ENCODE measurements at regions not wholly inside any gene's neighbourhood (a gene's known extent, or its start where the extent isn't known, plus 50 kb on each side); places are given as distances from the start of the nearest gene placed in this dataset.

DNA sequence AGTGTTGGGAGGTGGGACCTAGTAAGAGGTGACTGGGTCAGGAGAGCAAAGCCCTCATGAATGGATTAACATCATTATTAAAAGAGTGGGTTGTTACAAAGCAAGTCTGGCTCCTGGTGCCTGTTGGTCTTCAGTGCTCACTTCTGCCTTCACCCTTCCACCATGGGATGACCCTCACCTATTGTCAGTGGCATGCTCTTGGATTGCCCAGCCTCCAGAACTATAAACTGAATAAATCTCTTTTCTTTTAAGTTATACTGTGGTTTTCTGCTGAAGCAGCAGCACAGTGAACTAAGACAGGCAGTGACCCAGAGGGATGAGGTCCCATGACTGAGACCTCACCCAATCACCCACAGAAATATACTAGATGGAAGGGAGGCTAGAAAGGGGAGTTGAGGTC lies 57.5 kb upstream of the ATL2 start:
- DNase-seq (ENCODE audit: low read depth) = no peak
- TF ChIP-seq, protein P1, sequence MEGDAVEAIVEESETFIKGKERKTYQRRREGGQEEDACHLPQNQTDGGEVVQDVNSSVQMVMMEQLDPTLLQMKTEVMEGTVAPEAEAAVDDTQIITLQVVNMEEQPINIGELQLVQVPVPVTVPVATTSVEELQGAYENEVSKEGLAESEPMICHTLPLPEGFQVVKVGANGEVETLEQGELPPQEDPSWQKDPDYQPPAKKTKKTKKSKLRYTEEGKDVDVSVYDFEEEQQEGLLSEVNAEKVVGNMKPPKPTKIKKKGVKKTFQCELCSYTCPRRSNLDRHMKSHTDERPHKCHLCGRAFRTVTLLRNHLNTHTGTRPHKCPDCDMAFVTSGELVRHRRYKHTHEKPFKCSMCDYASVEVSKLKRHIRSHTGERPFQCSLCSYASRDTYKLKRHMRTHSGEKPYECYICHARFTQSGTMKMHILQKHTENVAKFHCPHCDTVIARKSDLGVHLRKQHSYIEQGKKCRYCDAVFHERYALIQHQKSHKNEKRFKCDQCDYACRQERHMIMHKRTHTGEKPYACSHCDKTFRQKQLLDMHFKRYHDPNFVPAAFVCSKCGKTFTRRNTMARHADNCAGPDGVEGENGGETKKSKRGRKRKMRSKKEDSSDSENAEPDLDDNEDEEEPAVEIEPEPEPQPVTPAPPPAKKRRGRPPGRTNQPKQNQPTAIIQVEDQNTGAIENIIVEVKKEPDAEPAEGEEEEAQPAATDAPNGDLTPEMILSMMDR (conservative IDR thresholded peaks at IDR 0.05; ENCODE audit: low read depth, low read length) = no peak
- no peak overlapping the region for H3K4me3 ChIP-seq (ENCODE audit: low read length)

DNA sequence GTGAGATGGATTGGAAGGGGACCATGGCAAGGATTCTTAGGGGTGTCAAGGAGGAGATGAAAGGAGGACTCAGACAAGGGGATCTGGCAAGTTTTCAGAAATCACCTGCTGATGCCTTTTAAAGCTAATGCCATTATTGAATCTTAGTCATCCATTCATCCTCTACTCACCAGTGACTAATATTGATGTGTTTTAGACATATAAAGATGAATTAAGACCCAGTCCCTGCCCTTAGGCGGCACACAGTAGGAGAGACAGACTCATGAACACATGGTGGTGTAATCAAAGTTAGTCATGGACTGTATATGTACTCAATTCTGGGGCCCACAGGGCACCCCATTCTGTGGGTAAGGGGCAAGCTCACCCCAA lies 56.5 kb upstream of the ATL2 start:
- TF ChIP-seq, protein P1 (conservative IDR thresholded peaks at IDR 0.05; ENCODE audit: low read depth, low read length) = no peak

DNA sequence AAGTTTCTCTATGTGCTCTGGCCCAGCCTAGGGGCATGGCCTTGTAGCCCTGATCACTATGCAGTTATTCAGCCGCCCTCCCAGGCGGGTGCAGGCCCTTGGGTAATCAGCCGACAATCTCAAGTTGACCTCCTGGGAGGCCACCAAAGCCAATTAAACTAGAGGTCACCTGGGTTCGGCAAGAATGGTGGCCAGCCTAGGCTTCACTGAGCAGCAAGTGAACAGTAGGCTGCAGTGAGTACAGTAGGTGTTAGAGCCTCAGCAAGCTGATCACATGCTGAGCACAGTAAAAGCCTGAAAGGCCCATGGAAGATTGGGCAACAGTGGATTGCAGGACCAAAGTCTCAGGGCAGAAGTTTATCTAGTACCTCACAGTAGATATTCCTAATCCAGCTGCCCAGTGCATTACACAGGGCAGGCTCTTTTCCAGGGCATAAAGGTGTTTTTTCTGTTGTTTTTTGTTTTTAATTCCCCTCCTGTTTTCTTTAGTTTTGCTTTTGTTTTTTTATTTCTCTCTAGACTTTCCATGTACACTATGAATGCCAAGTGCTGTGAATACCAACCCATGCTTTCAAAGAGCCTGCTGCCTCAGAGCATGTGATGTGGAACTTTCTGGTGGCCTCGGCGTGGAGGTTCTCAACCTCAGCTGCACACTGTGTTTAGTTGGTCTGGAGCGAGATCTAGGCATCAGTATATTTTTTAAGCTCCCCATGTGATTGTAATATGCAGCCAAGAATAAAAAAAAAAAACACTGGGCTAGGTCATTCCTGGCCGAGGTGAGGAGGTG lies 55.9 kb upstream of the ATL2 start:
- H3K4me3 ChIP-seq (ENCODE audit: low read length) = no peak overlapping the region
- DNase-seq (ENCODE audit: low read depth) = no peak
- TF ChIP-seq, protein P1 (conservative IDR thresholded peaks at IDR 0.05; ENCODE audit: low read depth, low read length) = no peak

More for the DNA sequence above, 56.5 kb upstream of the ATL2 start:
- no peak for DNase-seq (ENCODE audit: low read depth)
- no peak overlapping the region for H3K4me3 ChIP-seq (ENCODE audit: low read length)

DNA sequence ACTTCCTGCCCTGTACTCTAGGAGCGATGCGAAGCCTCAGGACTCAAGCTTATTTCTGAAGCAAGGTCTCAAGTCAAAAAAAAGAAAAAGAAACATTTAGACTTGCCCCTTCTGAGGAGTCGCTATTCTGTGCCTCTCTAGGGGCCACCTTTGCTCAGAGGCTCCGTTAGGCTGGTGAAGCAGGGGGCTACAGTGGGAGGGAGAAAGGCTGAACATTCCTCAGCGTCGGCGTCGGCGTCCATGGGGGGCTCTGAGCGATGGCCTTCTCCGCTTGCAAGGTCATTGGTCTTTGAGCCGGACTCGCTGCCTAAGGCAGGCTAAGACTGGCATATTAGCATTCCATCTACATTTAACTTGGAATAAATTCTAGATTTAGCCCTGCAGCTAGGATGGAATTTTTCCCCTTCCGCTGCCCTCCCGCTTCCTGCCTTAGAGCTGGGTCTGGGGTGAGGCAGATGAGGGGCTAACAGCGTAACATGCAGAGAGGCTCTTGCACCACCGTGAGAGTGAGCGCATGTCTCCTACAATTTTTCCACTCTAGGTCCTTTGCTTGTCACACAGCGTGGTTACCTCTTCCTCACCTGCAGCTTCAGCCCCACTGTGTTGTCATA lies 53.6 kb upstream of the ATL2 start:
- TF ChIP-seq, protein P1 (conservative IDR thresholded peaks at IDR 0.05; ENCODE audit: low read depth, low read length) = no peak
- DNase-seq (ENCODE audit: low read depth) = no peak
- H3K4me3 ChIP-seq (ENCODE audit: low read length) = no peak overlapping the region

DNA sequence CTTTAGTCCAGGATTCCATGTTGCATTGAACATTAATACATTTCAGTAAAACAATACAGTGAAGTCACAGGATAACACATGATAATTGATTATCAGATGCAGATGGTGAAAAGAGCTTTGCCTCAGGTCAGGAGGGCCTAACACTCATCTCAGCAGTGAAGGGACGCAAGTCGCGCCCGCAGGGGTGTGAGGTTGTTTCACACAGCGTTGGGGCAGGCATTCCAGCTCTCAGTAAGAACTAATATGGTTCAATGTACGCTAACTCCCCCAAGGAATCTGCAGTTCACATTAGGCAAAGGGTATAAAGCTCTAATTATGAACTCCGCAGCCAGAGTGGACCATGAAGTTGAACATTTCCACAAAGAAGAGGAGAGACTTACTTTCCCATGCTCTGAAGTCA lies 53.1 kb upstream of the ATL2 start:
- no peak overlapping the region for H3K4me3 ChIP-seq (ENCODE audit: low read length)
- DNase-seq (ENCODE audit: low read depth) = no peak
- TF ChIP-seq, protein P1 (conservative IDR thresholded peaks at IDR 0.05; ENCODE audit: low read depth, low read length) = no peak

DNA sequence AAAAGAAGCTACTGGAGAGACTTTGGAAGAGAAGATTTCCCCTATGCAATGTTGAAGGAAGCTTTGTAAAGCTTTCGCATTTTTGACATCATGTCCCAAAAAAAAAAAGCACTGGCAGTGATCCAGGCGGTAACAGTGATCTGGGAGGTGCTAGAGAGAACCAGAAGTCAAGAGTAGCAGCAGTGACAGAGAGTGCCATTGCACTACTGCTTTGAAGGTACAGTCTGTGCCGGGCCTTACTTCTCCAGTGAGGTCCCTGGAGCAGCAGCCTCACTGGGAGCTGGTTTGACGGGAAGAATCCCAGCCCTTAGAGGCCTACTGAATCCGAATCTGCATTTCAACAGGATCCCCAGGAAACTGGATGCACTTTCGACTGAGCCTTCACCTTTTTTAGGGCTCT lies 50.9 kb upstream of the ATL2 start:
- no peak for DNase-seq (ENCODE audit: low read depth)
- TF ChIP-seq, protein P1 (conservative IDR thresholded peaks at IDR 0.05; ENCODE audit: low read depth, low read length) = no peak
- no peak overlapping the region for H3K4me3 ChIP-seq (ENCODE audit: low read length)

DNA sequence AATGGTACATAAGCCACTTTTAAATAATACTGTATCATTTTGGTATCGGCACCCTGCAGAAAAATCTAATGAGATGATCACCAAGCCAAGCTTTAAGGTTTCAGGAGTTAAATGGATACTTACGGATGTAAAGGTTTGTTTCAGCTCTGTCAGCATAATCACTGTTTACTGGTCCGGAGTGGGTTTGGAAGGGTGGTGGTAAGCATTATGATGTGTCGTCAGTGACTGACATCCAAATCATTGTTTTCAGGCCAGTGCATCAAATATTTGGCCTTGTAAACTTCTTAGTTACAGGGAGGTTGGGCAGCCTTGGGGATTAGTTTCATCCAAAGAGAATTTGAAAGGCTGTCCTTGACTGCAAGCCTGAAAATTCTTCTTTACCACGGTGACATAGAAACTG lies 50.0 kb upstream of the ATL2 start:
- TF ChIP-seq, protein P1 (conservative IDR thresholded peaks at IDR 0.05; ENCODE audit: low read depth, low read length) = no peak
- DNase-seq (ENCODE audit: low read depth) = no peak

More for the DNA sequence above, 50.0 kb upstream of the ATL2 start:
- H3K4me3 ChIP-seq (ENCODE audit: low read length) = no peak overlapping the region

Data from retinal pigment epithelial cell (primary cell).